Skeletal muscle satellite cell (primary cell): ENCODE measurements at regions not wholly inside any gene's neighbourhood (a gene's known extent, or its start where the extent isn't known, plus 50 kb on each side); places are given as distances from the start of the nearest gene placed in this dataset.
"Not testable (repeated sequence)": the region's sequence is repeated elsewhere in the genome, so short reads cannot be mapped to it uniquely, and the experiment has no call there.

Experiments
- H3K27me3 ChIP-seq: 2 replicates; pipeline ENCODE4 v1.7.0; 2013; ENCODE audit warnings: low read length; ENCODE audit not compliant: control insufficient read depth, insufficient read depth
- H3K36me3 ChIP-seq: 2 replicates; pipeline ENCODE4 v1.7.0; 2013; ENCODE audit warnings: mild to moderate bottlenecking, control low read depth, low read length; ENCODE audit not compliant: insufficient read depth
- H3K4me1 ChIP-seq: 2 replicates; pipeline ENCODE4 v1.7.0; 2013; ENCODE audit warnings: low read length; ENCODE audit not compliant: control insufficient read depth, insufficient read depth
- H3K4me2 ChIP-seq: 2 replicates; pipeline ENCODE4 v1.7.0; 2013; ENCODE audit warnings: mild to moderate bottlenecking, low read length
- H3K4me3 ChIP-seq: 2 replicates; pipeline ENCODE4 v1.7.0; 2013; ENCODE audit warnings: low read length
- H3K9ac ChIP-seq: 2 replicates; pipeline ENCODE4 v1.7.0; 2013; ENCODE audit warnings: mild to moderate bottlenecking, low read depth, low read length, moderate library complexity
- H3K9me3 ChIP-seq: replicated peaks from 2 replicates; pipeline ENCODE4 v1.7.0; 2013; ENCODE audit warnings: mild to moderate bottlenecking, control low read depth, low read length

- Histone ChIP-seq H3K4me2 (no peak overlapping the region), H3K9me3 (no peaks in the 10 kb centered on the region), H3K36me3 (no peaks in the 10 kb centered on the region)
Observed at GRCh38 chr4:104032896-104033295, 313.1 kb upstream of the TACR3 start.

GRCh38 chr4:104025251-104025650 is 305.5 kb upstream of the TACR3 start:
- Histone ChIP-seq H3K9me3 (no peaks in the 10 kb centered on the region), H3K36me3 (no peaks in the 10 kb centered on the region), H3K4me1 (no peaks in the 10 kb centered on the region), H3K27me3 (no peaks in the 10 kb centered on the region), H3K4me3 (no peak overlapping the region), H3K9ac (no peak overlapping the region), H3K4me2 (no peak overlapping the region)

More at GRCh38 chr4:104032896-104033295, 313.1 kb upstream of the TACR3 start:
- Histone ChIP-seq H3K9ac (no peak overlapping the region), H3K4me3 (no peak overlapping the region), H3K27me3 (no peaks in the 10 kb centered on the region), H3K4me1 (no peaks in the 10 kb centered on the region)

DNA sequence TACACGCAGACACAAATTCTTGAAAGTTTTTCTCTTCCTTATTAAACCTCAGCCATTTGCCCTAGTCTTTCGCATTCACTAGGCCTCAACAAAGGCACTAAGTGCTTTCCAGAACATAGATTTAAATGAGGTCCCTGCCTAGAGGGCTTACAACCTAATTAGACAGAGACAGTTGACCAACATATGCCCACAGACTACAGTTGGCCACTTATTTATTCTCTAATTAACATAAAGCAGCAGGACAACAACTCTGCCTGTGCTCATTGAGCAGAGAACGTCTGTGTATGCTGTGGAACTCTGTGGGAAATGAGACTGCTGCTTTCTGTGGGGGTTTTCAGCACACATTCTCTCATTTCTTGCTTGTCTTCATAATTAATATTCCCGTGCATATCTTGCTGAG is 303.0 kb upstream of the TACR3 start:
- no peak overlapping the region for H3K9ac ChIP-seq
- no peaks in the 10 kb centered on the region for H3K27me3 ChIP-seq
- H3K4me1 ChIP-seq = no peaks in the 10 kb centered on the region
- H3K9me3 ChIP-seq = no peaks in the 10 kb centered on the region
- H3K4me2 ChIP-seq = no peak overlapping the region
- H3K4me3 ChIP-seq = no peak overlapping the region
- no peaks in the 10 kb centered on the region for H3K36me3 ChIP-seq

GRCh38 chr4:104022226-104022625 is 302.4 kb upstream of the TACR3 start:
- no peak overlapping the region for H3K9ac ChIP-seq
- H3K4me2 ChIP-seq = no peak overlapping the region
- no peaks in the 10 kb centered on the region for H3K9me3 ChIP-seq
- no peak overlapping the region for H3K4me3 ChIP-seq
- no peaks in the 10 kb centered on the region for H3K36me3 ChIP-seq
- H3K27me3 ChIP-seq = no peaks in the 10 kb centered on the region
- H3K4me1 ChIP-seq = no peaks in the 10 kb centered on the region

GRCh38 chr4:104020641-104021040 is 300.9 kb upstream of the TACR3 start:
- Histone ChIP-seq H3K9me3 (no peaks in the 10 kb centered on the region), H3K27me3 (no peaks in the 10 kb centered on the region), H3K4me1 (no peaks in the 10 kb centered on the region), H3K4me2 (no peak overlapping the region), H3K9ac (no peak overlapping the region), H3K4me3 (no peak overlapping the region), H3K36me3 (no peaks in the 10 kb centered on the region)

DNA sequence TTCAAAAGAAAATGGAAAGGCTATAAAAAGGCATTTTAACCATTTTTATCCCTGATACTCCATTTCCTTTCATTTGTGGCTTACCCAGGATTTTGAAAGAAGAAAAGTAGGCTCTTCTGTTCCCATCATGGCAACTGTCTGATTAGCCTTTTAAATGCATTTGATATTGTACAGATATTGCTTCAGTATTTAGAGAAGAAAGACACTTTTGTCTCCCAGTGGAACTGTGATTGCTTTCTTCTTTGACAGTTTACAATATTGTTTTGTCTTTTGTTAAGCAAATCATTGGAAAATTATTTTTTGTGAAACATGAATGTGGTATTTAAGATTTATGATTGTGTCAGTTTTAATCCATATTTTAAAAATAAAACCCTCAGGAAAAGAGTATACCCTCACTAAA is 297.4 kb upstream of the TACR3 start:
- no peak overlapping the region for H3K9ac ChIP-seq
- no peaks in the 10 kb centered on the region for H3K27me3 ChIP-seq
- H3K36me3 ChIP-seq = no peaks in the 10 kb centered on the region
- H3K4me2 ChIP-seq = no peak overlapping the region
- no peak overlapping the region for H3K4me3 ChIP-seq
- H3K4me1 ChIP-seq = no peaks in the 10 kb centered on the region
- H3K9me3 ChIP-seq = no peaks in the 10 kb centered on the region

- Histone ChIP-seq H3K9ac (no peak overlapping the region), H3K4me3 (no peak overlapping the region), H3K36me3 (no peaks in the 10 kb centered on the region), H3K9me3 (no peaks in the 10 kb centered on the region), H3K4me2 (no peak overlapping the region), H3K4me1 (no peaks in the 10 kb centered on the region), H3K27me3 (no peaks in the 10 kb centered on the region)
Observed at GRCh38 chr4:104015680-104016079, 295.9 kb upstream of the TACR3 start.

DNA sequence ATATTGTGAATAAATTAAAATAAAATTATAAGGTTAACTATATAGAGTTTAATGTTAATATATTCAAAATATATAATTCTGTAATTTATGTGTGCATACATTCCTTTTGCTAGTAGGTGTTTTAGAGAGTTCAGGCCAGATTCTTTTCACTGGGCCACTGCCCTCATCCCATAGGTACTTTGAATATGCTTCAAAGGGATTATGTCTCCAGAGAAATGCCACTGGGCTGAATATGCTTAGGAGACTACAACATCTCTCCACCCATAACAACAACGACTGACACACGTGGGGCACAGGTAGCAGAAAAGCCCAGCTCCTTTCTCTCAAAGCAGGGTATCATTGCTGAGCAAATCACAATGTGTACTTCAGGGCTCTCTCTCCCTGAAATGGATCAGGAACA is 290.9 kb upstream of the TACR3 start:
- Histone ChIP-seq H3K27me3 (no peaks in the 10 kb centered on the region), H3K9ac (no peak overlapping the region), H3K4me1 (no peaks in the 10 kb centered on the region), H3K9me3 (no peaks in the 10 kb centered on the region), H3K4me3 (no peak overlapping the region), H3K36me3 (no peaks in the 10 kb centered on the region), H3K4me2 (no peak overlapping the region)

DNA sequence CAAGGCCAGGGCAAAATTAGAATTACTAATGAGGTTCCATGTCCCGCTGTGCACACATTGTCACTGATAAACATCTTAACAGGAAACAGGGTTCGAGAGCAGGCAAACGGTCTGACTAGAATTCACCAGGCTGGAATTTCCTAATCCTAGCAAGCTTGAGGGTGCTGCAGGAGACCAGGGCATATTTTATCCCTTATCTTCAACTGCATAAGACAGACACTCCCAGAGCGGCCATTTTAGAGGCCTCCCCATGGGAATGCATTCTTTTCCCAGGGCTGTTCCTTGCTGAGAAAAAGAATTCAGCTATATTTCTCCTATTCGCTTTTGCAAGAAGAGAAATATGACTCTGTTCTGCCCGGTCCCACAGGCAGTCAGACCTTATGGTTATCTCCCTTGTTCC is 282.5 kb upstream of the TACR3 start:
- H3K4me3 ChIP-seq, H3K9ac ChIP-seq, H3K4me2 ChIP-seq, H3K36me3 ChIP-seq, H3K4me1 ChIP-seq, H3K9me3 ChIP-seq, H3K27me3 ChIP-seq: not testable (repeated sequence)

GRCh38 chr4:103998756-103999155 is 279.0 kb upstream of the TACR3 start:
- Histone ChIP-seq H3K4me1 (peaks cover 8% of the 10 kb centered on the region), H3K4me2 (no peak overlapping the region), H3K36me3 (no peaks in the 10 kb centered on the region), H3K9me3 (no peaks in the 10 kb centered on the region), H3K4me3 (no peak overlapping the region), H3K27me3 (no peaks in the 10 kb centered on the region), H3K9ac (no peak overlapping the region)

DNA sequence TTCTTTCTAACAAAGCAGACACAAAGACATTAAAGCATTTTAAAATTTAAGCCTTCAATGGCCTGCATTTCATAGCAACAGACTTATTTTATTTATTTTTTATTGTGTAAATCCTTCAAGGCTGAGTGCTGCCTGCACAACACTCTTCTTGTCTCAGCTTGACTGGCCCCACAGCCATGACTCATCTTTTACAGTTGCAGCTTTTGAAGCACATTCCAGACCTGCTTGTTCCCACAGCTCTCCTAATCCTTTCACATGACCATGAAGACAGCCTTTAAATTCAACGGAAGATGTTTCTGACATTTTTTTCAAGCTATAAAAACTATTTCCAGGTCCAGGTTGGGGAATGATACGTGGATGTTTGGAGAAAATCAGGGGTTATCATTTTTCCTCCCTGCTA is 276.9 kb upstream of the TACR3 start:
- Histone ChIP-seq H3K4me1 (peaks cover 8% of the 10 kb centered on the region), H3K9me3 (no peaks in the 10 kb centered on the region), H3K9ac (peak overlapping the region; percentile 53), H3K36me3 (no peaks in the 10 kb centered on the region), H3K4me3 (peak overlapping the region; percentile 18), H3K27me3 (no peaks in the 10 kb centered on the region), H3K4me2 (peak overlapping the region; percentile 62)

DNA sequence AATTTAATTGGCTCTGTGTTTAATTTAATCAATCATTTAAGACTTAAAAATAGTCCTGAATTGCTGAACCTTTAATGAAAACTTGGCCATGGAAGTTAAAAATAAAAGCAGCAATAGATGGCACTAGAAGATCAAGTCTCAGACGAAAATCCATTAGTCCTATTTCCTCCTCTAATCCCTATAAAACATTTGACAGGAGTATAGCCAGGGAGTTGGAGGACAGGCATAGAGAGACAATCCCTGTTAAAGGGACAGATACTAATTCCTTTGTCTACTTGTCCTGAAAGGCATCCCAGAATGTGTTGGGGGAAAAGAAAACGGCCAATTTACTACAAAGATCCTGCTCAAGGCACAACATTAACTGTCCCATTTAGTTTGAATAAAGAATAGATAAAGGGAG is 276.3 kb upstream of the TACR3 start:
- peaks cover 8% of the 10 kb centered on the region for H3K4me1 ChIP-seq
- peak overlapping the region; percentile 18 for H3K4me3 ChIP-seq
- peak overlapping the region; percentile 62 for H3K4me2 ChIP-seq
- H3K27me3 ChIP-seq = no peaks in the 10 kb centered on the region
- no peaks in the 10 kb centered on the region for H3K9me3 ChIP-seq
- peak overlapping the region; percentile 53 for H3K9ac ChIP-seq
- no peaks in the 10 kb centered on the region for H3K36me3 ChIP-seq
